GM21367 (cell line): ENCODE measurements at regions not wholly inside any gene's neighbourhood (a gene's known extent, or its start where the extent isn't known, plus 50 kb on each side); places are given as distances from the start of the nearest gene placed in this dataset.

Experiments
- ATAC-seq: cut with Tn5 transposase; IDR thresholded peaks from one replicate; pipeline ENCODE4 v1.9.1; 2021; ENCODE audit not compliant: unreplicated experiment

DNA sequence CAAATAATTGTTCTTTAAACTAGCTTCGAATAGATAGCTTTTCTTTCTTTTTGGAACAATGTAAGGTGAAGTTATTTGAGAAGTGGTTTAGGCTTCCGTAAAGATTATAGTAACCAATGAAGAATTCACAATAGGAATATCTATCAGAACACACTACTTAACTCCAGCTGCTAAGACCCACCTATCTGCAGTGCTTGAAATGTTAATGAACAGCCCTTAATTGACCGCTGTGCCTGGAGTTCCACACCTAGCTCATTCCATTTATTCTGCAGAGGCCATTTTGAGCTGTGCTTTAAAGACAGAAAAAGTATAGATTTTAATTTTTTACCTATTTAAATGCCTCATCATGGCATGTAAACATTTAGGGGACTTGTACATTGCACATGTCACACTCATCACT, 83.3 kb upstream of the APCDD1 start:
- ATAC-seq: no peak

DNA sequence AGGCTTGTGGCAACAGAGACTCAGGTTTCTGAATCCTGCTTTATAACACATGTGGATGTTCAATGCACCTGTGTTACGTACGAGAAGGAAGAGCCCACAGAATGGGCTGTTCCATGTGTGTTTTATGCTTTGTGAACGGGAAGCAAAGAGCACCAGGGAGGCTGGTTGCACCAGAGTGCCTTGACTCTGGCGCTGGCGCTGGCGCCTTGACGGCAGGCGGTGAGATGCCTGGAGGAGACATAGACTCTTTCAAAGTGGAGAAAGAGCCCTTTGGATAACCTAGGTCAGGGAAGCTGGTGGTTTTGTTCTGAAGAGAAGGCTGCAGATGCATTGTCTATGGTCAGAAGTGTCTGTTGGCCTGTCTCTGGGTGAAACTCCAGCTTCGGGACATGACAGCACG, 80.2 kb upstream of the APCDD1 start:
- ATAC-seq: no peak

DNA sequence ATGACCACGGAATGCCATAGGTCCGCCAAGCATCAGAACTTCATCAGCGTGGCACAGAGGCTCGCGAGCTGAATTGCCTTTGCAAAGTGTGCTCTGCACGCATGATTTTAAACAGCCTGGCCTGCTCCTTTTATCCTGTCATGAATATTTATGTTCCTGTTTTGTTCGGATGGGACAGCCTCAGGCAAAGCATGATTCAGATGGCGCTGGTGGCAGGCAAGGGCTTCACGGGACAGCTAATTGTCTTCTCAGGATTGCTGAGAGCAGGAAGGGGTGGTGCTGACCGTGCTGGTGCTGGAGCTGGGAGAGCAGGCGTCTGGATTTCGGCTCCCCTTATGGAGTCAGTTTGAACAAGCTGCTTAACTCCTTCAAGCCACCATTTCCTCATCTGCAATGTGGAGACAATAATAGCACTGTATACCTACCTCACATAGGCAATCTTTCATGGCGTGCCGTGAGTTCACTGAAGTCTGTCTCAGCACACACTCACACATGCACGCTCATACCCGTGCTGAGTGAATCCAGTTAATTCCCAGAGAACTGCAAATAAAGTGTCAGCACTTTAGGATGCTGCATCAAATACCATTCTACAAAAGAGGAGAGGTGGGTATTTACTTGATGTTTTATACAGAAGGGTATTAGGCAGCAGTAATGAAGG, 79.7 kb upstream of the APCDD1 start:
- no peak for ATAC-seq

DNA sequence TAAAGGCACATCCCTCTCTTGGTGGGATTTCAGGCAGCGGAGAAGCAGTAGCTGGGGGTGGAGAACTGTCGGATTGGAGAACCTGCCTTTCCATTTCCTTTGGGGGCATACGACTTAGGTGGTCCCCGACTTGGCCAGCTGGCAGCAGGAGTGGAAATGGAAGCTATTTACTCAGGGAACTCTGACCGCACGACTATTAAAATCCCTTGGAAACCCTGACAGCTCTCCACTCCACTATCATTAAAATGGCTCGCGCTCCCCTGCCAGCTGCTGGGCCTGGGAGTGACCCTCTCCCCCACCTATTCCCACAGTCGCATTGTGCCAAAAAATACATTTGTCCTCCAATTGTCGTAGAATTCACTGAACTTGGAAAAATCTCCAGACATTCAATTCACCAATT, 77.7 kb upstream of the APCDD1 start:
- ATAC-seq: no peak

DNA sequence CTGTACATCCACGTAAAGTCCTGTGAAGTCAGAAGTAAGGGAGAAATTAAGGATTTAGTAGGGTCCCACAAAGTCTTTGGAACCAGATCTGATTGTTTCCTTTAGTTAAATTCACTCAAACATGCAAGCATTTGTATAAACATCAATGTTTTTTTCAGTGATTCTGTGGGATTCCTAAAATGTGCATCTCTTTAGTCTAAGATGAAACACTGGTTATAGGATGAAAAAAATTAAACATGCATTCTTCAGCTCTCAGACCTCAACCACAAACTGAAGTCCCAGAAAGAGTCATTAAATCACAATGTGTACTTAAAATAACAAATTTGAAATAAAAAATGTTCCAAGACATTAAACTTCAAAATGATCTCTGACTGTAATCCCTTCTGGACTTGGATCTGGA, 76.5 kb upstream of the APCDD1 start:
- ATAC-seq: no peak

DNA sequence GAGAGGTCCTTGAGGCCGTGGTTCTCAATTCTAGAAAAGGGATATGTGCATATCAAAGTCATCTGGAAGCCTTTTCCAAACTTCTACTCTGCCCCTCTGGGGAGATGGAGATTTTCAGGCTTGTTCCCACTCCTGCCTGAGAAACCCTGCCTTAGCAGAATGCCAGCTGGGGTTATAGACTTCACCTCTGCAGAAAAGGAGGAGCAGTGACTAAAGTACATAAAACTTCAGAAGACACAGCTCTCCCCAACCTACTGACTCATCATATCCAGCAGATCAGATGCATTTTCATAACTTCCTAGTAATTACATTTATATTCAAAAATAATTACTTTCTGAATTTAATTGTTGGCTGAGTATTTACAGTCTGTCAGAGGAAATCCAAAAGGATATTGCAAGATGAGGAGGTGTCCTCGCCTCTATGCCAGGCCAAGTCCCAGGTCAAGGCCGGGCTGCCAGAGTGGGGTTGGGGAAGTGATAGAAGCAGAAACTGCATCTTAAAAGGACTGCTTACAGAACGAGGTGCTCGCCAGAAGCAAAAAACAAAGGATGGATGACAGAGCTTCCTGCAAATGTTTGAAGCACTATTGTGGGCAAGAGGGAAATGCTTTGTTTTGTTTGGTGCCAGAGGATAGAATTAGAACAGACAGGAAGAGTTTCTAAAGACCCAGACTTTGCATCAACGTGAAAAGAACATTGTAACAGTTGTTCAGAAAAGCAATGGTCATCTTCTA, 75.6 kb upstream of the APCDD1 start:
- no peak for ATAC-seq

DNA sequence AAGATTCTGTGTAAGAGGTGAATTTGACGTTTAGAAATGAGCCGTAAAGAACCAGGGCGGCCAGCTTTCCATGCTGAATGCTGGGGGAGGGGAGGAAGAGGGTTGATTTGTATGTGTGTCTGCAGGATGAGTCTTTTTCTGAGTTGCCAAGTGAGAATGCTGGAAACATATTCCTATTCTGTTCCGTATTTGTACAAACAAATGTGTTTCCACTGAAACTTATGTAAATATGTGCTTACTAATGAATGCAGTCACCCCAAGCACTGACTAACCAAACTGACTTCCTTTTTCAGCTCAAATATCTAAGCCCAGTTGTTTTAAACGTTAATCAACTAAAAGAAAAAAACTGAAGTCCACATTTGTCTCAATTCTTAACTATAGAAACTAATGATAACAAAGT, 74.9 kb upstream of the APCDD1 start:
- no peak for ATAC-seq

DNA sequence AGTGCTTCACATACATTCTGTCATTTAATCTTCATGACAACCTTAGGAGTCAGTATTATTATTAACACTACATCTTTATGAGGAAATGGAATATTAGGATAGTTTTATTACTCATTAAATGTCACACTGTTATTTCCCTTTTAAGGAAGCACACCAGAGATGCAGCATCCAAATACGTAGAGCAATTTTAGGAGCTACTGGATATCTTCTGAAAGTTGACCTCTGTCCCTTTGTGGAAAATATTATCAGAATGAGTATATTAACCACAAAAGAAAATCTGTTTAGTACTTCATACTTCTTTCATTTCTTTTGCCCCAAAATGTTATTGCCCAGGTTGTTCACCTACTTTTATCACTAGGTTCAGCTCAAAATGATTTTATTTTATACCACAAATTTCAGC, 72.9 kb upstream of the APCDD1 start:
- no peak for ATAC-seq

DNA sequence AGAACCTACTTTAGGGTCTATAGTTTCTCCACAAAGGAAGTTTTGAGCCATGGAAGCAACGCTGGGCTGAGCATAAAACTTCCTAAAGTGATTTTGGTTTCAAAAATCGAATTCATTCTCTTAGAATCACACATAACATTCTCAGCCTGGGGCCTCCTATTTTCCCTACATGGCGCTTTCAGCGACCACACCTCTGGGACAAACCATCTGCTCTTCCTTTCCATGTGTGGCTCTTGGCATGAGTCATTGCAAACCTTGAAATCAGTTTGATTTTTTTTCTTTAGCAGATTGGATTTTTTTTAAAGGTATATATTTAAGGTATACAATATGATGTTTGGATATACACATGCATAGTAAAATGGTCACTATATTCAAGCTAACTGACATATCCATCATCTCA, 72.5 kb upstream of the APCDD1 start:
- no peak for ATAC-seq

DNA sequence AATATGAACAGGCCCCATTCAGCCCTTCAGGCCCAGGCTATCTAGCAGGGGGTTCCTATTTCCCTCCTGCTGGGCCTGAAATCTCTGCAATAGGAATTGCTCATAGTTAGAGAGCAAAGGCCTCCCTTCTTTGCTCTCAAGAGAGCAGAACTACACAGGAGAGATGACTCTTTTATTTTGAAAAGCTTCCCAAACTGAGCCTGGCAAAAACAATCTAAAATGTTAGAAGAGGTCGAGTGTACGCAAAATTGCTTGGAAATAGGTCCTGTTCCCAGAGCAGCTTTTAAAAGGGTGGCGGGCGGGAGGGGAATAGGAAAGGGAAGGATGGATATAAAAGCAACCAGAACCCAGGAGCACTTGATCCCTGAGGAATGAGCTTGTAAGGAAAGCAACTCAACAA, 68.4 kb upstream of the APCDD1 start:
- ATAC-seq: no peak

DNA sequence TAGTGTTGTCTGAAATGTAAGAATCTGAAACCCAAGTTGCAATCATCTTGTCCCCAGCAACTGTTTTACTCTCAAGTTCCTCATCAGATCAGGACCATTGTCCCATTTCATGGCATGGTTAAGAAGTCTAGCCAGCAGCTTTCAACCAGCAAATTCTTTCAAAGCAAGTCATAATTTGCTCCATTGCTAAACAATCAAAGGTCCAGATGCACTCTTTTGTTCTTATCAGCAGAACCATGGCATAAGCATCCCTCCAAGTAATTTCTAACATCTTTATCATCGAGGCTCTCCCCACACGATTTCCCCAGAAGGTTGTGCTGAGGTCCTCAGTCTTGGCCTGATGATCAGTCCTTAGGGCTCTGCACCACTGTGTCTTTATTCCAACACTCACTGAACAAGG, 67.5 kb upstream of the APCDD1 start:
- ATAC-seq: no peak

DNA sequence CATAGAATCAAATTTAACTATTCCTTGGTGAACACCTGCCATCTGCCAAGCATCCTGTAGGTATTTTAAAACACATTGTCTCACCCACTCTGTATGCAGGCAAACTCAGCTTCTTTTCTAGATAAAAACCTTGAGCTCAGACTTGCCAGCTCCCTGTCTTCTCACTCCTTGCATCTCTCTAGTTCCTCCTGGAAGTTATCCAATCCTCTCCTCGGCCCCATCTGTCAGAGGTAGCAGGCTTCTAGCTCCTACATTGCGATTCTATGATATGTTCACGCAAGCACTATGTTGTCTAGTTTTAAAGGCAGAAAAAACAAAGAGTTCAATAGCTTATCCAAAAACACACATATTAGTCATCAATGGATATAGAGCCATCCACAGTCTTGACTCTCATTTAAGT, 67.0 kb upstream of the APCDD1 start:
- ATAC-seq: no peak

DNA sequence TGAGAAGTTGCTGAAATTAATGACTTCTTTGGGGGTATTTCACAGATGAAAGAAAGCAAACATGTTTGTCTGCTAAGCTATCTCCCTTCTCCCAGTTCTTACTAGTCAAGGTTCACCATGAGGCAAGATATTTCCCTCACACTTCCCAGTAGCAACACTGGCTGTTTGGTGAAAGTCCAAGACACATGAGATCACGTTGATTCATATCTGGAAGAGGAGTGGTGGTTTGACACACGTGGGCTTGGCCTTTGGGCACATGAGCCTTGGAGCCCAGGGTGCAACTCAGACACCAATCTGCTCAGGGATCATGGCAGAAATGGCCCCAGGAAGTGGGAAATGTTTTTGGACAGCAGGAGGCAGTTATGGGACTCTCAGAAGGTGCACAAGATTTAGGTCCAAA, 66.1 kb upstream of the APCDD1 start:
- no peak for ATAC-seq

DNA sequence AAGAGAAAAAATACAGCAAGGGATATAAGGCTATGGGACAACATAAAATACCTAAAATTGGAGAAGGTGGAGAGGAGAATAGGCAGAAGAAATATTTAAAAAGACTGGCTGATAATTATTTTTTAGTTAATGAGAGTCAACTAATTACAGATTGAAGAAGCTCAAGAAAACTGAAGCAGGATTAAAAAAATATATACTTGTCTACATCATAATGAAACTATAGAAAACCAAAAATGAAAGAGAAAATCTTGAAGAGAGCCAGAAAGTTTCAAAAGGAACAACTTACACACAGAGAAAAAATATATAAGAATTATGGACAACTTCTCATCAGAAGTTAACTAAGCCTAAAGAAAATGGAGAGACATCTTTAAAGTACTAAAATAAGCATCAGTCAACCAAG, 62.9 kb upstream of the APCDD1 start:
- no peak for ATAC-seq

DNA sequence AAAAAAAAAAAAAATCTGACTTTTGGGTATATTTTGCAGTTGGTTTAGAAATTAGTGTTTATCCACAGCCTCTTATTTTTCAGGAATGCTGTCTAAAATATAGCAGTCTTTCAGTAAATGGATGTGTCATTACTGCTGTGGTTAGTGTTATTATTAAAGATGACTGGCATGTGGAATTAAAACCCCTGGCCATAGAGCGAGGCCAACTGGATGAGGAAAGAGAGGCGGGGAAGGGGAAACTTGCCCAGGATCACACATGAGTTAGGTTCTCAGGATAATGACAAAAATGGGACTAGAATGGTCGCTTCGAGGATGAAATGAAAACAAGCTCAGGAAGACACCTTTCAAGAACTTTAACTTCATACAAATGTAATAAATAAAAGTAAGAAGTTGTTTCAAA, 57.4 kb upstream of the APCDD1 start:
- no peak for ATAC-seq

DNA sequence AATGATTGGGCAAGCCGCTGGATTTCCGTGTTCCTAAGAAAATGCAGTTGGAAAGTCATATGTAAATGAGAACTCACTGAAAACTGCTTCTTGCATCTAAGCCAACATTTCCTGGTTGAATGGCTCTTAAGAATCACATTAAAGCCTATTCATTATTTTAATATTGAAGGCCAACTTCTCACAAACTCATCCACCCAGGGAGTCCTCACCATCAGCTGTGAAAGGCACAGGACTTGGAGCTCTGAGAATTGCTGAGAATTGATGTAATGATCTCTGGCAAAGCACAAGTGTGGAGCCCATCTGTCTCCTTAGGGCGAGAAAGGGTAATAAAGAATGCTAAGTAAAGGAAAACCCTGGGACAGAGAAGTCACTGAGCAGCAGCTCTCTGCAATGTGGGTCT, 55.9 kb upstream of the APCDD1 start:
- ATAC-seq: no peak

DNA sequence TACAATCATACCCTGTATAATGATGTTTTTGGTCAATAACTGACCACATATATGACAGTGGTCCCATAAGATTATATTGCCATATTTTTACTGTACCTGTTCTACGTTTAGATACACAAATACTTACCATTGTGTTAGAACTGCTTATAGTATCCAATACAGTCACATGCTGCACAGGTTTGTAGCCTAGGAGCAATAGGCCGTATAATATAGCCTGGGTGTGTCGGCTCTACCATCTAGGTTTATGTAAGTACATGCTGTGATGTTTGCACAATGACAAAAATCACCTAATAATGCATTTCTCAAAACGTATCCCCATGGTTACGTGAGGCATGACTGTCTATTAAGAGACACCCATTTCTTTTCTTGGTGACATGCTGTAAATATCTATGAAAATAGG, 55.0 kb upstream of the APCDD1 start:
- ATAC-seq: no peak

DNA sequence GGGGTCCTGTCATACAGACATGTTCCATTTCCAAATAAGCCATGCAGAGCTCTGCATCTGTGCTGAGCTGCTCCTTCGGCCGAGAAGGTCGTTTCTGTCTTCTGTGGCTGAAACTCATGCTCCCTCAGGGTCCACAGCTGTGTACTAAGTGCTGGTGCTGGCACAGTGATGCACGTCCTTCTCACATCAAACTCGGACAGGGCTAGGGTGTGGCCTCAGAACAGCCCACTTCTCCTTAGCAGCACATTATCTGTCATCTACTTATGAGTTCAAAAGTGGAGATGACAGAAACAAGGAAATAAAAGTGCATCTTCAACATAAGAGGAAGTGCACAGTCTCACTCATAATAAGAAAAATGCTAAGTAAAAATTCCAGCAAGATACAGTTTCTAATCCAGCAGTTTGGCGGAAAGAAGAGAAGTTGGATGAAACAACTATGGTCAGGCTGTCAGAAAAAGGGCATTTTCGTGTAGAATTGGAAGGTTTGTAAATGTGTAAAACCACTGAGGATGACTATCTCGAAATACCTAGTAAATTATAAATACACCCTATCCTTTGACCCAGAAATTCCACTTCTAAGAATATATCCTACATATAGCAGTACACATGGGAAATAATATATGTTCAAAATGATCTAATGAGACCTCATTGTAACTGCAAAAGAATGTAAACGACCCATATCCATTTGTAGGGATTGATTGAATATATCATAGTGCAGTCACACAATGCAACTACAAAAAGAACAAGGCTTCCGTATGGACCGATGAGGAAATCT, 53.7 kb upstream of the APCDD1 start:
- no peak for ATAC-seq

DNA sequence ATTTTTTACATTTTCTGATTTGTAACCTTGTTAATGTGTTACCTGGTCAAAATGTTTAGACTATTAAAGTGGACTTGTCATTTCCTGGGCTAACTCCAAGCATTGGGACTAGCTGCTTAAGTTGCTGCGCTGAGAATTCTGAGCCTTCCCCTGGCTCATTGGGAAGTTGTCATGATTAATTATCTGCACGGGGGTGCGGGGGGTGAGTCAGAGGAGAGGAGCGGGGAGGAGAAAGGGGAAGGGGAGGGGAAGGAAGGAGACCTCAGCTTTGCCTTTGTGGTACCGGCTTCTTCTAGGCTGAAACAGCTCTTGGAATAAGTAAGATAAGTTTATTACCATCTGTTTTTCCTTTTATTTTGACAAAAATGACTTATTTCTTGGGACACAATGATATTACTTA, 52.9 kb upstream of the APCDD1 start:
- no peak for ATAC-seq

DNA sequence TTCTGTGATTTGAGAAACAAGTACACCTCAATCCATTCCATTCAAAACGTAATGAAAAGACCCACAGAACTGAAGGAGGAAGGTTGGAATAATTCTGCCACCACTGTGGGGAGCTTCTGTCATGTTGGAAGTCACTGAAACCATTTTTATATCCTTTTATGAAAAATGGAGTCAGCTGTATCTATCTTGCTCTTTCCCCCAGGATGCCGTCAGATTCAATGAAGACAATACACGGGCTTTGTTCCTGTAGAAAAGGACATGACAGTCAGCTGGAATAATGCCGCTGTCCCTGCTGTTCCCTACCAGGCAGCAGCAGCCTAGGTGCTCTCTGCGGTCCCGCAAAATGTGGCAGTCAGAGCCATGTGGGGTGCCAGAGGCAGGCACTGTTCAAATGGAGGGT, 52.5 kb upstream of the APCDD1 start:
- no peak for ATAC-seq

DNA sequence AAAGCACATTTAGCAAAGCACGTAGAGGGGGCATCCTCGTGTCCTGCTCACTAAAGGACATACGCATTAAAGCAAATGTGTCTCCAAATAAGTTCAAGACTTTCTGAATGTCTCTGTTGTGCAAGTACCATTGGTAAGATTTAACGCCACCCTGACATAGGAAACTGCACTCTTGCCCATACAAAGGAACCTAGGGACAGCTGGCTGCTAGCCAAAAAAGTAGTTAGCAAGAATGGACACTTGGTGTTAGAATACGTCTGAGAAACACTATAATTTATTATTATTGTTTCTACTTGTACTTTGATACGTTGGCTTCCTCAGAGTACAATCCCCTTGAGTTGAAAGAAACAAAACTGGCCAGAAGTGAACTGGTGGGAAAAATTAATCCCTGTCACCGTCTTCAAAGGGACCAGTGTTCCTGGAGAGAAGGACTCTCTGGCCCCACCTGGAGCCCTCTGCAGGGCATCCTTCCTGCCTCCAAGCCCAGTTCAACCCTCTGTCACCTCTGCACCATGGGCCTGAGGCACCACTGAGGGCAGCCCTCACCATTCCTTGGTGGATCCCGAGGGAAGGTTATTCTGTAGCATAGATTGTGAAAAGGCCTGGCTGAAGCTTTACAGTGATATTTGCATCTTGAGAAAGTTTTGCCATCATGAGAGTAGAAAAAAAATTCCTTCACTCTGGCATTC, 51.4 kb upstream of the APCDD1 start:
- no peak for ATAC-seq

DNA sequence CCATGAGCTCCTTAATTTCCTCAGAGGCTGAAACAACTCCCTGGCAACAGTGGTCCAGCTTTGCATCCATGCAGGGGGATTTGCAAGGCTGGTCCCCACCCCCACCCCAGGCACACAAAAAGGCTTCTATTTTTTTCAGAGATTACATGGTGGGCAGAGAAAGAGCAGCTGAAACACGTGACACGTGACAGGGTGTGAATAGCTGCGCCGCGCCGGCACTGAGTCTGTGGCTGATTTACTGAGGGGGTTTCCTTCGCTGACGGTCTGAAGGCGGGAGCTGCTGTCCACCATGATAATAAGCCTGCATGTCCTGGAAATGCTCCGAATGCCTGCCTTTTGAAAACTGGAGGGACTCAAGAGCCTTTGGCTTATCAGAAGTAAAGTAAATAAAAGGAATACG, 50.7 kb upstream of the APCDD1 start:
- no peak for ATAC-seq
